Omental fat pad (tissue), 3 donors: ENCODE measurements at regions not wholly inside any gene's neighbourhood (a gene's known extent, or its start where the extent isn't known, plus 50 kb on each side); places are given as distances from the start of the nearest gene placed in this dataset.

ENCODE experiments used
- ATAC-seq: fragments of 150-250 bp; one replicate; pipeline ENCODE4 v1.9.1; 2016; ENCODE audit warnings: mild to moderate bottlenecking, moderate library complexity; ENCODE audit not compliant: low FRiP score
- DNase-seq: peaks from one replicate; pipeline ENCODE4 v3.0.0-alpha.2; 2019; ENCODE audit warnings: low spot score
- TF ChIP-seq, protein P1 (sequence below), 3 donors: fragments of 450-650 bp; IDR thresholded peaks; one replicate each; pipeline ENCODE4 v1.5.1; 2016 to 2017; ENCODE audit warnings: antibody characterized with exemption in 3 of 3, mild to moderate bottlenecking in 3 of 3, moderate library complexity in 2 of 3

DNA sequence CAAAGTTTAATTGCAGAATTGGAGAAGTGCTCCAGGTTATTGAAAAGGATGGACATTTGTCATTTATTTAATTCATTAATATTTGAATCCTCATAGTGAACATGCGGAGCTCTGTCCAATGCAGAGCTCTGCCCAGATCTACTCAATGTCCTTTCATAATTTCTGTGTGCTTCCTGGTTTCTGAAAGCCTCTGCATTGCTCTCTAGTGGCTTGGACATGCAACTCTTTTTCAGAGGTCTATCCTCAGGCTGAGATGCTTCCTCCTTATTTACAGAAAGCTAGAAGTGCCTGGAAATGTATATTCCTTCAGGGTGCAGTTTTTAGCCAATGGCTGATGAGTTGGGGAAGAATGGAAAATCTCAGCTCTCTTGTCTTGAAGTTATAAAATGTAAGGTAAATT is 786.1 kb upstream of the AADAT start:
- DNase-seq (no peak), ATAC-seq (no peak)
- TF ChIP-seq, protein P1, sequence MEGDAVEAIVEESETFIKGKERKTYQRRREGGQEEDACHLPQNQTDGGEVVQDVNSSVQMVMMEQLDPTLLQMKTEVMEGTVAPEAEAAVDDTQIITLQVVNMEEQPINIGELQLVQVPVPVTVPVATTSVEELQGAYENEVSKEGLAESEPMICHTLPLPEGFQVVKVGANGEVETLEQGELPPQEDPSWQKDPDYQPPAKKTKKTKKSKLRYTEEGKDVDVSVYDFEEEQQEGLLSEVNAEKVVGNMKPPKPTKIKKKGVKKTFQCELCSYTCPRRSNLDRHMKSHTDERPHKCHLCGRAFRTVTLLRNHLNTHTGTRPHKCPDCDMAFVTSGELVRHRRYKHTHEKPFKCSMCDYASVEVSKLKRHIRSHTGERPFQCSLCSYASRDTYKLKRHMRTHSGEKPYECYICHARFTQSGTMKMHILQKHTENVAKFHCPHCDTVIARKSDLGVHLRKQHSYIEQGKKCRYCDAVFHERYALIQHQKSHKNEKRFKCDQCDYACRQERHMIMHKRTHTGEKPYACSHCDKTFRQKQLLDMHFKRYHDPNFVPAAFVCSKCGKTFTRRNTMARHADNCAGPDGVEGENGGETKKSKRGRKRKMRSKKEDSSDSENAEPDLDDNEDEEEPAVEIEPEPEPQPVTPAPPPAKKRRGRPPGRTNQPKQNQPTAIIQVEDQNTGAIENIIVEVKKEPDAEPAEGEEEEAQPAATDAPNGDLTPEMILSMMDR (IDR thresholded peaks at IDR 0.05), result no peak

DNA sequence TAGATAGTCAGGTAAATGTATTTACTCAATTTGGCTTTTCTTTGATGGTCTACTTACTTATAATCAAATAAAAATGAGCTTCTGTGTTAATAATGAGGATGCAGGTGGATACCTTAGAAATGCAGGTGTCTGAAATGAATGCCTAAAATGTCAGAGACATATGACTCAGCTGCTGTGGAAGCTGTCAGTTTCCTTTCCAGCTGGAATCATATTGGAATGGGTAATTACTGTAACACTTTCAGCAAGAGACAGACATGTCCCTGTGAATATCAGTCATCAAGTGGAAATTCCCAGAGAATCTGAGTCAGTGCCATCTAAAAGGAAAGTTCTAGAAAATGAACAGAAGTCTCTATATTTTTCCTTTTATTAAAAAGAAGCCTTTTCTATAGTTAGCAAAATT is 783.0 kb upstream of the AADAT start:
- DNase-seq (no peak), ATAC-seq (no peak)
- TF ChIP-seq, protein P1 (IDR thresholded peaks at IDR 0.05), result no peak

DNA sequence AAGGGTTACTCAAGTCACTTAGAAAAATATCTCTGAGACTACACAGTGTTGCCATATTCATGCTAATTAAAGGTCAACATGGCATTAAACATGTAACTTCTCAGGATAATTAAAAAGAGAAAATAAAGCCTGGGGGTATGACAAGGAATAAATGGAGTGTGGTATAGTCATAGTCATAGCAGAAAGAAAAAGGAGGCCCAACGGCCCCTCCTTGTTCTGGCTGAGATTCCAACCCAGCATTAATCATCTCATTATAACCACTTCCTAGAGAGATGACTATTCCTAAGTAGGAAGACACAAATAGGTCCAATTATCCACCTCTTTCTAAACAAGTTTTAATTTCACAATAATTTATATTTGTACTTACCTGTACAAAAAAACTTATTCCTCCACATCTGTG is 778.4 kb upstream of the AADAT start:
- no peak for ATAC-seq

DNA sequence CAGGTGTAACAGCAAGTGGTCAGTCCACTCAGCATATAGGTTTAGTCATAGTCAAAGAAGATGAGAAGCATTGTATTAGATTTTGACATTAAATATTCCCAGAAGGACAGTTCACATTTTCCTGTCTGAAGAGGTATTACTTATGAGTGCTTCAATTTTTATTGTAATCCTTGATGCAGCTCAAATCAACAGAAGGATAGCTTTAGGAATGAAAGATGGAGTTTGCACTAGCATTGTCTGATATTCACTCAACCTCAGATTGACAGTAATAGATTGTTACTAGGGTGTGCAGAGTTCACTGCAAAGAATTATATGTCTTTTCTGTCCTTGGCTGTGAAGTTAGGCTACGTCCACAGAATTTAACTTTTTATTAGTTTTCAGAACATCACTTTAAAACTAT is 764.3 kb upstream of the AADAT start:
- TF ChIP-seq, protein P1 (IDR thresholded peaks at IDR 0.05), result no peak
- ATAC-seq (no peak), DNase-seq (no peak)

More for the DNA sequence above, 778.4 kb upstream of the AADAT start:
- TF ChIP-seq, protein P1 (IDR thresholded peaks at IDR 0.05), result no peak
- DNase-seq, result no peak

DNA sequence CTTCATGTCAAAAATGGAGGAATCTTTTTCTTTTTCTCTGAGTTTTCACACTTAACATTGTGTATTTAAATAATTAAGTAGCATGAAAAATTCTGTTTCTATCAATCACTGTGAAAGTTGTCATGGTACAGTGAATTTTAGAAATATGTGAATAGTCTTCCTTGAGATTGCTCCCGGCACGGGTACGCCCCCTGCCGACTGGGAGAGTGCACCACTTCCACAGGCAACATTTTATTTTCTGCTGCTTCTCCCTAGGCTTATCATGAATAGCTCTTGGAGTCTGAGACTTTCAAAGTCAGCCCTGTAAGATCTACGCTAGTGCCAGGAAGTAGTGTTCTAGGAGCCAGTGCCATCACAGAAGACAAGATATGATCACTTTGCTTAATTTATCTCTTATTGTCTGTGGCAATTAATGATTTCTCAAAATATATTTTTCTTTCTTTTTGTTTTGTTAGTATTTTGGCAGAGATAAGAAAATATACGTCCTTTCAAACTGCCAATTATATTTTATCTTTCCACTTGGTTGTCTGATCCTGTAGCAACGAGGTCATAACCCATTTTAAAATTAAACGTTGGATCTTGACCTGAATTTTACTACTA is 763.8 kb upstream of the AADAT start:
- DNase-seq, result no peak
- TF ChIP-seq, protein P1 (IDR thresholded peaks at IDR 0.05), result no peak
- ATAC-seq, result no peak

DNA sequence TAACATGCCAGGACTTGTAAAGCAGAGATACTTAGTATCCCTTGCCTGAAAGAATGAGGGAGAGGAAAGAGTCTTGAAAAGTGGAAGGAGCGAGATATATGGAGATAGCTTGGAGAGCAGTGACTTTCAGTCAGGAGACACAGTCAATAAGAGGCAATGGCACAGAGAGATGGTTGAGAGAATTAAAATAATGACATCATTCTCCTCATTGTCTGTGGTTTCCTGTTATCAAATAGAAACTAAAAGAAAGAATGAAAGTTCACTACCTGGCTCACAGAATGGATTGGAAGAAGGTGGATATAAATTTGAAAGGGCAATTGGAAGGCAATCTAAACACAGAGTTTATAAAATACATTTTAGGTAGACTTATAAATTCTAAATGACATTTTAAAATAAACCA is 760.2 kb upstream of the AADAT start:
- TF ChIP-seq, protein P1 (IDR thresholded peaks at IDR 0.05), result no peak
- ATAC-seq (no peak), DNase-seq (no peak)

DNA sequence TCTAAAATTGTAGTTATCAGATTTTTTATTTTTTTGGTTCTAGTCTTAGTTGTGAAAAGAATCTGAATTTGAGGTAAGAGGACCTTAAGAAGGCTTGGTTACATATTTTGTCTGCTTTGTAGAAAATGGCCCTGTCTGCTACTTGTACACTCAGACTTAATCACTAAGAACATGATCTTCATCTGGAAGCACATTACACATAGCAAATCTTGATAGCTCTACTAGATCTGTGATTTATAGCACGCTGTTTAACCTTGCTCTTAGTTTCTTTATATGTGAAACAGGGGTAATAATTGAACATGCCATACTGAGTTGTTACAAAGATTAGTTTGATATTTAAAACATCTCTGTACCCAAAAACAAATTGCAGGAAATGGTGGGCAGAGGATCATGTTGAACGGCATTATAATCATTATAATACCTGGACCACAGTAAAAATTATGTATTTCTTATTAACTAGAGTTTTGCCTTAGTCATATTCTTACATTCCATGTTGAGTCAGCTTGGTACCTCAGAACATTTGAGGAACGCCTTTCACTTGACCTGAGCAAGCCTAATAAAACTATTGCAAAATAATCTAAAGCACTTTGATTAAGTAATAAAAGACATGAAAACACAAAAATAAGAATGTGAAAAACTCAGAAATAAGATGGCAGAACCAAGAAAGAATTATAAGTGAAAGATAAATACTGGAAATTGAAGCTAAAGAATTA is 738.0 kb upstream of the AADAT start:
- DNase-seq, result no peak
- TF ChIP-seq, protein P1 (IDR thresholded peaks at IDR 0.05), result no peak
- no peak for ATAC-seq
